SJSA1 (cell line): ENCODE measurements at regions not wholly inside any gene's neighbourhood (a gene's known extent, or its start where the extent isn't known, plus 50 kb on each side); places are given as distances from the start of the nearest gene placed in this dataset.
"Not testable (repeated sequence)": the region's sequence is repeated elsewhere in the genome, so short reads cannot be mapped to it uniquely, and the experiment has no call there.

Source experiments
- DNase-seq, 2 experiments: peaks; one replicate each; pipeline ENCODE4 v3.0.0-alpha.2; 2015 to 2020; ENCODE audit warnings: low spot score in 2 of 2, low read depth in 1 of 2
- H3K27ac ChIP-seq: fragments of 250-450 bp; sonication (Bioruptor Pico); 2 replicates; pipeline ENCODE4 v1.5.1; 2020; ENCODE audit warnings: mild to moderate bottlenecking, moderate library complexity
- H3K27me3 ChIP-seq: fragments of 250-450 bp; sonication (Bioruptor Pico); replicated peaks from 2 replicates; pipeline ENCODE4 v1.5.1; 2020; ENCODE audit warnings: mild to moderate bottlenecking, moderate library complexity
- H3K36me3 ChIP-seq: fragments of 250-450 bp; sonication (Bioruptor Pico); 2 replicates; pipeline ENCODE4 v1.5.1; 2020; ENCODE audit warnings: mild to moderate bottlenecking
- H3K4me1 ChIP-seq: fragments of 250-450 bp; sonication (Bioruptor Pico); replicated peaks from 2 replicates; pipeline ENCODE4 v1.6.1; 2021; ENCODE audit warnings: mild to moderate bottlenecking
- H3K4me3 ChIP-seq: fragments of 250-450 bp; sonication (Bioruptor Pico); 2 replicates; pipeline ENCODE4 v1.5.1; 2020; ENCODE audit warnings: mild to moderate bottlenecking
- H3K9me3 ChIP-seq: fragments of 250-450 bp; sonication (Bioruptor Pico); replicated peaks from 2 replicates; pipeline ENCODE4 v1.5.1; 2020; ENCODE audit warnings: mild to moderate bottlenecking

GRCh38 chr2:45114221-45114955, 105.1 kb upstream of the SIX2 start:
- Histone ChIP-seq H3K4me3 (no peak overlapping the region), H3K27ac (no peak overlapping the region), H3K27me3 (no peaks in the 10 kb centered on the region), H3K9me3 (no peaks in the 10 kb centered on the region), H3K4me1 (peaks cover 27% of the 10 kb centered on the region), H3K36me3 (no peaks in the 10 kb centered on the region)
- no peak for DNase-seq

DNA sequence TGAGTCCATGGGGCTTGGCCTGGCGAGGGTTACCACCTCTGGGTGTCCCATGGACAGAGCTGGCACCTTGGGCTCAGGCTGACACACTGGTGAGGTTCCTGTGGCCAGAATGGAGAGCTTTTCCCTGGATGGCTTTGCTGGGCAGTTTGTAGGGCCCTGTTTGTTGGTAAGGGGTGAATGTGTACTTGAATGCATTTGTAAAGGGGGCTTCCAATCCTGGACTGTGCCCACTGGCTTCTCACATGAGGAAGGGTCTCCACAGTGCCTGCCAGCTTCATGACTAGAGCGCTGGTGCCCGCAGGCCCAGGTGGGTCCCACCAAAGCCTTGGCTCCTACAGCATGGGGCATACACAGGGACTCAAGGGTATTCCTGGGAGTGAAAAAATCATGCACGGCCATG, 103.5 kb upstream of the SIX2 start:
- no peaks in the 10 kb centered on the region for H3K9me3 ChIP-seq
- no peak for DNase-seq
- no peak overlapping the region for H3K4me3 ChIP-seq
- H3K36me3 ChIP-seq = no peaks in the 10 kb centered on the region
- H3K27me3 ChIP-seq = no peaks in the 10 kb centered on the region
- H3K27ac ChIP-seq = no peak overlapping the region
- H3K4me1 ChIP-seq = peaks cover 13% of the 10 kb centered on the region

- H3K27ac ChIP-seq = no peak overlapping the region
- H3K4me1 ChIP-seq = no peaks in the 10 kb centered on the region
- no peak for DNase-seq
These were observed 95.9 kb upstream of the SIX2 start for GRCh38 chr2:45105050-45105582.

GRCh38 chr2:45104429-45104828, 95.2 kb upstream of the SIX2 start:
- H3K27ac ChIP-seq = no peak overlapping the region
- no peak for DNase-seq
- no peaks in the 10 kb centered on the region for H3K4me1 ChIP-seq
- no peaks in the 10 kb centered on the region for H3K36me3 ChIP-seq
- H3K9me3 ChIP-seq = no peaks in the 10 kb centered on the region
- H3K4me3 ChIP-seq = no peak overlapping the region
- H3K27me3 ChIP-seq = no peaks in the 10 kb centered on the region

More at GRCh38 chr2:45105050-45105582, 95.9 kb upstream of the SIX2 start:
- H3K9me3 ChIP-seq = no peaks in the 10 kb centered on the region
- H3K27me3 ChIP-seq = no peaks in the 10 kb centered on the region
- no peaks in the 10 kb centered on the region for H3K36me3 ChIP-seq
- H3K4me3 ChIP-seq = no peak overlapping the region

GRCh38 chr2:45103351-45104345, 94.4 kb upstream of the SIX2 start:
- H3K27me3 ChIP-seq = no peaks in the 10 kb centered on the region
- H3K4me1 ChIP-seq = no peaks in the 10 kb centered on the region
- H3K9me3 ChIP-seq = no peaks in the 10 kb centered on the region
- no peak for DNase-seq
- H3K4me3 ChIP-seq = no peak overlapping the region
- no peaks in the 10 kb centered on the region for H3K36me3 ChIP-seq
- H3K27ac ChIP-seq = no peak overlapping the region

DNA sequence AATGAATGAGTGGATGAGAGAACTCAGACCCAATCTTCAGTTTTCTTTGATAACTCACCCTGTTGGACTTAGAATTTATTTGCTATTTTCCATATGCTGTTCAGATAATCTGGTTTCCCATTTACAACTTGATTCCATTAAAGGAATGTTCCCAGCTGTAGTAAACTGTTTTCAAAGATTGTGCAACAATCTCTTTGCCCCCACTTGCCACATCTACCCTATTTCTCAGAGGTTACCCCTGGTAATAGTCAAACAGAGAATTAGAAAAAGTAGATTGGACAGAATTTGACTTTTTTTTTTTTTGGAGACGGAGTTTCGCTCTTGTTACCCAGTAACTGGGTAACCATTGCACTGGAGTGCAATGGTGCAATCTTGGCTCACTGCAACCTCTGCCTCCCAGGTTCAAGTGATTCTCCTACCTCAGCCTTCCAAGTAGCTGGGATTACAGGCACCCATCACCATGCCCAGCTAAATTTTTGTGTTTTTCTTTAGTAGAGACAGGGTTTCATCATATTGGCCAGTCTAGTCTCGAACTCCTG, 93.4 kb upstream of the SIX2 start:
- Histone ChIP-seq H3K9me3 (no peaks in the 10 kb centered on the region), H3K36me3 (no peaks in the 10 kb centered on the region), H3K4me3 (no peak overlapping the region), H3K27ac (no peak overlapping the region), H3K27me3 (no peaks in the 10 kb centered on the region), H3K4me1 (no peaks in the 10 kb centered on the region)
- DNase-seq = no peak

- no peaks in the 10 kb centered on the region for H3K27me3 ChIP-seq
- H3K4me1 ChIP-seq = no peaks in the 10 kb centered on the region
- no peak overlapping the region for H3K4me3 ChIP-seq
- no peak overlapping the region for H3K27ac ChIP-seq
- no peaks in the 10 kb centered on the region for H3K36me3 ChIP-seq
- no peaks in the 10 kb centered on the region for H3K9me3 ChIP-seq
- DNase-seq = no peak
These were observed 92.9 kb upstream of the SIX2 start for GRCh38 chr2:45102141-45102540.

GRCh38 chr2:45096996-45097395, 87.7 kb upstream of the SIX2 start:
- Histone ChIP-seq H3K36me3 (no peaks in the 10 kb centered on the region), H3K27ac (no peak overlapping the region), H3K4me1 (no peaks in the 10 kb centered on the region), H3K4me3 (no peak overlapping the region), H3K27me3 (peaks cover 6% of the 10 kb centered on the region), H3K9me3 (no peaks in the 10 kb centered on the region)
- no peak for DNase-seq

- H3K4me3 ChIP-seq = not testable (repeated sequence)
These were observed 86.8 kb upstream of the SIX2 start for GRCh38 chr2:45096038-45096437.

DNA sequence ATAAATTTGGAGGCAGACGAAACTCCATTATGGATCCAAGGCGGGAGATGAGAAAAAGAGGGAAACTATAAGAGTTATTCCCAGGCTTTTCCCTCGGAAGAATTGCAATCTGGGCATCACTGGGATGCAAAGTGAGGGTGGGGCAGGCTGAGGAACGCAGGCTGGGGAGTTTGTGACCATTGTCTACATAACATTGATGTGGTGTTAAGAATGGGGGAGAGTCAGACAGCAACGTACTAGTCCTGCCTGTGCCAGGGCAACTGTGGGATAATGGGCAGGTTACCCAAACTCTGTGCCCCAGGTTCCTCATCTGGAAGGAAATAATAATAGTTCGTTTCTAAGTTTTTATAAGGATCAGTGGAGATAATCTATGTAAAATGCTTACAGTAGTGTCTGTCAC, 84.4 kb upstream of the SIX2 start:
- Histone ChIP-seq H3K9me3 (no peaks in the 10 kb centered on the region), H3K27ac (no peak overlapping the region), H3K27me3 (peaks cover 6% of the 10 kb centered on the region), H3K36me3 (no peaks in the 10 kb centered on the region), H3K4me3 (no peak overlapping the region), H3K4me1 (no peaks in the 10 kb centered on the region)
- DNase-seq = no peak

More at GRCh38 chr2:45096038-45096437, 86.8 kb upstream of the SIX2 start:
- not testable (repeated sequence) for DNase-seq, H3K36me3 ChIP-seq, H3K27ac ChIP-seq, H3K4me1 ChIP-seq, H3K9me3 ChIP-seq, H3K27me3 ChIP-seq

- Histone ChIP-seq H3K4me3 (no peak overlapping the region), H3K36me3 (no peaks in the 10 kb centered on the region), H3K27ac (no peak overlapping the region), H3K9me3 (no peaks in the 10 kb centered on the region), H3K4me1 (no peaks in the 10 kb centered on the region), H3K27me3 (peaks cover 6% of the 10 kb centered on the region)
- DNase-seq = no peak
These were observed 83.9 kb upstream of the SIX2 start for GRCh38 chr2:45093181-45093580.

DNA sequence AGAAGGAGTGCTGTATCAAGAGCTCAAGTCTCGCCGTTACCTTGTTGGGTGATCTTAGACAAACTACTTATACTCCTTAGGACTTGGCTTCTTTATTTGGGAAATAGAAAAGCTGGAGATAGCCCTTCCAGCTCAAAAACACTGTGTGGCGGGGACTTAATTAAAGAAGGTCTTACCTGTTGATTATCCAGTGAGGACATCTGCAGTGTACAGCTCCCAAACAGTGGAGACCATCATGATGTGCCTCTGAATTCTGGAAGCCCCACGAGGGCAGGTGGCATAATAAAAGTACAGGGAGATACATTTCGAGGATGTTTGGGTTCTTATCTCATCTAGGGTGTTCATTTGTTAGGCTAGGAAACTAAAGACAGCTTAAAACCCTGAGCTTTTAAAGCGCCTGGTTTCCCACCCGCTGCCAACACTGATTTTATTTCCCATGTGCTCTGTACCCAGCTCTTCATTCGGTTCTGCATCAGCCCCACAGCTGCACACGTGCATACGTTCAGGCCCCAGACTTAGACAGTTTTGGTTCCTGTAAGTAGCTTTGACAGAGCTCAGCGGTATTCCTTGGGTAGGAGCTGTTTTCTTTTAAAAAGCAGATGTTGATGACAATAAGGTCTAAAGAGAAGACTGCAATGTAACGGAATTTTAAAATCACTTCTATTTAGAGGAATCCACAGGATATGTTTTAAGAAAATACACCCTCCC, 80.5 kb upstream of the SIX2 start:
- Histone ChIP-seq H3K27me3 (peaks cover 3% of the 10 kb centered on the region), H3K36me3 (no peaks in the 10 kb centered on the region), H3K9me3 (no peaks in the 10 kb centered on the region), H3K4me1 (no peaks in the 10 kb centered on the region), H3K27ac (no peak overlapping the region), H3K4me3 (no peak overlapping the region)
- DNase-seq = no peak

- Histone ChIP-seq H3K36me3 (no peaks in the 10 kb centered on the region), H3K4me1 (no peaks in the 10 kb centered on the region), H3K27ac (no peak overlapping the region), H3K4me3 (no peak overlapping the region), H3K9me3 (no peaks in the 10 kb centered on the region), H3K27me3 (no peaks in the 10 kb centered on the region)
- no peak for DNase-seq
These were observed 76.2 kb upstream of the SIX2 start for GRCh38 chr2:45085487-45085886.
